Endothelial cell (in vitro differentiated cells): ENCODE measurements at regions not wholly inside any gene's neighbourhood (a gene's known extent, or its start where the extent isn't known, plus 50 kb on each side); places are given as distances from the start of the nearest gene placed in this dataset. TPM values are rescaled to one million over a fixed set of nuclear protein-coding genes. Genes with fewer than 3 reads are reported as not detected.

ENCODE experiments used
- DNase-seq: peaks from one replicate; pipeline ENCODE4 v3.0.0; 2021; ENCODE audit warnings: low spot score
- H3K27ac Mint-ChIP-seq: one replicate; pipeline ENCODE4 v1.8.0; 2021; ENCODE audit warnings: mixed read lengths, inconsistent platforms; ENCODE audit not compliant: unreplicated experiment
- H3K27me3 Mint-ChIP-seq: one replicate; pipeline ENCODE4 v1.8.0; 2021; ENCODE audit warnings: mild to moderate bottlenecking, moderate library complexity, mixed read lengths, inconsistent platforms; ENCODE audit not compliant: unreplicated experiment
- H3K36me3 Mint-ChIP-seq: one replicate; pipeline ENCODE4 v1.8.0; 2021; ENCODE audit warnings: mild to moderate bottlenecking, low read depth, mixed read lengths, inconsistent platforms; ENCODE audit not compliant: unreplicated experiment
- H3K4me1 Mint-ChIP-seq: one replicate; pipeline ENCODE4 v1.8.0; 2021; ENCODE audit warnings: mild to moderate bottlenecking, mixed read lengths, inconsistent platforms; ENCODE audit not compliant: unreplicated experiment
- H3K4me3 Mint-ChIP-seq: one replicate; pipeline ENCODE4 v1.8.0; 2021; ENCODE audit warnings: mild to moderate bottlenecking, mixed read lengths, inconsistent platforms; ENCODE audit not compliant: unreplicated experiment
- H3K9me3 Mint-ChIP-seq: one replicate; pipeline ENCODE4 v1.8.0; 2021; ENCODE audit warnings: mixed read lengths, inconsistent platforms; ENCODE audit not compliant: unreplicated experiment
- microRNA-seq: library from miRNA; unstranded; fragments of <30 nt; microRNA quantifications from one replicate; pipeline ENCODE4, GENCODE V29; 2020; ENCODE audit not compliant: unreplicated experiment
- TF ChIP-seq, protein P1 (sequence below): fragments of 200-600 bp; sonication (generic); IDR thresholded peaks from one replicate; pipeline ENCODE4 v1.5.0; 2021; ENCODE audit warnings: antibody characterized with exemption; ENCODE audit not compliant: unreplicated experiment

DNA sequence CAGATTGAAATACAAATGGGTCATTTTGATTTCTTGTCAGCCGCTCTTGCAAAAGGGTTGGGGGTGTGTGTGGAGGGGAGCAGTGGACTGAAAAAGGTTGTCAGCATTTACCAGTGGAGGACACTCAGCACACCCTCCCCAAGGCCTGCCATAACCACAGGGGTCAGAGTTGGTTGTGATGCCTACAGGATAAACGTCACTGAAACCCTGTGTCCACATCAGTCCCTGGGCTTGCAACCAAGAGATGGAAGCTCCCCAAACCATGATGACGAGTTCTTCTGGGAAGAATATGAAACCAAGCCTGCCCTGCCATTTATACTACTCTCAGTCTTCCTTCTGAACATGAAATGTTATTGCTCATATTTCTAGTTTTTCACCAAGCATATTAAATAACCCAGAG, 54.0 kb upstream of the UMPS start:
- TF ChIP-seq, protein P1, sequence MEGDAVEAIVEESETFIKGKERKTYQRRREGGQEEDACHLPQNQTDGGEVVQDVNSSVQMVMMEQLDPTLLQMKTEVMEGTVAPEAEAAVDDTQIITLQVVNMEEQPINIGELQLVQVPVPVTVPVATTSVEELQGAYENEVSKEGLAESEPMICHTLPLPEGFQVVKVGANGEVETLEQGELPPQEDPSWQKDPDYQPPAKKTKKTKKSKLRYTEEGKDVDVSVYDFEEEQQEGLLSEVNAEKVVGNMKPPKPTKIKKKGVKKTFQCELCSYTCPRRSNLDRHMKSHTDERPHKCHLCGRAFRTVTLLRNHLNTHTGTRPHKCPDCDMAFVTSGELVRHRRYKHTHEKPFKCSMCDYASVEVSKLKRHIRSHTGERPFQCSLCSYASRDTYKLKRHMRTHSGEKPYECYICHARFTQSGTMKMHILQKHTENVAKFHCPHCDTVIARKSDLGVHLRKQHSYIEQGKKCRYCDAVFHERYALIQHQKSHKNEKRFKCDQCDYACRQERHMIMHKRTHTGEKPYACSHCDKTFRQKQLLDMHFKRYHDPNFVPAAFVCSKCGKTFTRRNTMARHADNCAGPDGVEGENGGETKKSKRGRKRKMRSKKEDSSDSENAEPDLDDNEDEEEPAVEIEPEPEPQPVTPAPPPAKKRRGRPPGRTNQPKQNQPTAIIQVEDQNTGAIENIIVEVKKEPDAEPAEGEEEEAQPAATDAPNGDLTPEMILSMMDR, result no peak
- H3K36me3 Mint-ChIP-seq, result peaks cover 58% of the 10 kb centered on the region
- DNase-seq, result no peak
- H3K27ac Mint-ChIP-seq, result no peak overlapping the region
- no peaks in the 10 kb centered on the region for H3K9me3 Mint-ChIP-seq
- H3K4me3 Mint-ChIP-seq, result peak overlapping the region; percentile 54
- peaks cover 5% of the 10 kb centered on the region for H3K27me3 Mint-ChIP-seq
- H3K4me1 Mint-ChIP-seq, result peaks cover 6% of the 10 kb centered on the region

DNA sequence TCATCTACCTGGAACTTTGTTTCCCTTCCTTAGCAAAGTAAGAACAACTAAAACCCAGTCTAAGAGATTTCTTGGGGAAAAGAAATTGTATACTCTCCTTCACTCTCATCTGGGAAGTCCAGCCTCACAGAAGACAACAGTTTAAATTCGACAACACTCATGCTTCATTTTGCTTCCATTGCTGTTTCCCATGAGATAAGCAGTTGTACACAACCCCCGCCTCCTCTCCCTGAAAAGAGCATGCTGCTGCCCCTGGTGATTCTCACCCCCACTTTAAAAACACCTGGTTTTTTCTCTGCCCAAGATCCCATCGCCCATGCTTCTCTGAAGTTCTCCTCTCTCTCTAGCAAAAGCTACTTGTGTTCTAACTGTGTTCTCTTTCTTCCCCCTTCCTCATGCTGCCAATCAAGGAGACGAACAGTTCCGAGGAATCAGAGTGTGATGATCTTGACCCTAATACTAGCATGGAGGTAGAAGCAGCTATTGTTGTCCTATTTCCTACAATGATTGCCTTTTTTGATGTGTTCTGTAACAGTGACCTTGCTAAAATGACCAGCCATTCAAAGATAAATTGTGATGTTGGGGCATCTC, 51.1 kb upstream of the UMPS start:
- H3K27ac Mint-ChIP-seq, result no peak overlapping the region
- H3K4me1 Mint-ChIP-seq, result no peaks in the 10 kb centered on the region
- H3K9me3 Mint-ChIP-seq, result no peaks in the 10 kb centered on the region
- H3K36me3 Mint-ChIP-seq, result peaks cover 68% of the 10 kb centered on the region
- H3K27me3 Mint-ChIP-seq, result peaks cover 2% of the 10 kb centered on the region
- TF ChIP-seq, protein P1, result no peak
- no peak overlapping the region for H3K4me3 Mint-ChIP-seq
- DNase-seq, result no peak

Small RNAs in the stretch of these regions (microRNA-seq; reads per million reads assigned to microRNA genes)
- gene MIR5002 (3.8 reads per million, percentile 44 among the genes with 10 or more reads in this experiment), gene MIR6083 (not detected)
